22Rv1 (cell line): ENCODE measurements at regions not wholly inside any gene's neighbourhood (a gene's known extent, or its start where the extent isn't known, plus 50 kb on each side); places are given as distances from the start of the nearest gene placed in this dataset.

Experiments used
- ZFX ChIP-seq: fragments of 450-650 bp; IDR thresholded peaks from 2 replicates; pipeline ENCODE4 v1.6.1; 2017; ENCODE audit warnings: antibody characterized with exemption, borderline replicate concordance
- TF ChIP-seq, protein P1 (sequence below): fragments of 450-650 bp; IDR thresholded peaks from 2 replicates; pipeline ENCODE4 v1.5.1; 2017; ENCODE audit warnings: mild to moderate bottlenecking

DNA sequence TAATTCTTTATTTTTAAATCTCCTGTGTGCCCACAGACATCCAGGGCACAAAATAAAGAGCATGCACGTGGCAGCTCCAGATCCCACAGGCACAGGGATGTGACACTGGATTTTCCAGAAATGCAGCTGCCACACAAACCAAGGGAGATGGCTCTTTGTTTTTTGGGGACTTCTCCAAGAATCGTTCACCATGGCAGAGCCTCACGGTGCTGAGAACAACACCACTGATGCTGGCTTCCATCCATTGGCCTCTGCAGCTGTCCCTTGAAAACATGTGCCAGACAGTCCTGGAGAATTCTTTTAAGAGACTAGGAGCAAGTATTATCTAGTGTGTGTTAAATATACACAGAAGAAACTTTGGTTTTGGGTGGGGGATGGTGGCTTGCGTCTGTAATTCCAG lies 73.2 kb upstream of the SLC22A11 start:
- TF ChIP-seq, protein P1, sequence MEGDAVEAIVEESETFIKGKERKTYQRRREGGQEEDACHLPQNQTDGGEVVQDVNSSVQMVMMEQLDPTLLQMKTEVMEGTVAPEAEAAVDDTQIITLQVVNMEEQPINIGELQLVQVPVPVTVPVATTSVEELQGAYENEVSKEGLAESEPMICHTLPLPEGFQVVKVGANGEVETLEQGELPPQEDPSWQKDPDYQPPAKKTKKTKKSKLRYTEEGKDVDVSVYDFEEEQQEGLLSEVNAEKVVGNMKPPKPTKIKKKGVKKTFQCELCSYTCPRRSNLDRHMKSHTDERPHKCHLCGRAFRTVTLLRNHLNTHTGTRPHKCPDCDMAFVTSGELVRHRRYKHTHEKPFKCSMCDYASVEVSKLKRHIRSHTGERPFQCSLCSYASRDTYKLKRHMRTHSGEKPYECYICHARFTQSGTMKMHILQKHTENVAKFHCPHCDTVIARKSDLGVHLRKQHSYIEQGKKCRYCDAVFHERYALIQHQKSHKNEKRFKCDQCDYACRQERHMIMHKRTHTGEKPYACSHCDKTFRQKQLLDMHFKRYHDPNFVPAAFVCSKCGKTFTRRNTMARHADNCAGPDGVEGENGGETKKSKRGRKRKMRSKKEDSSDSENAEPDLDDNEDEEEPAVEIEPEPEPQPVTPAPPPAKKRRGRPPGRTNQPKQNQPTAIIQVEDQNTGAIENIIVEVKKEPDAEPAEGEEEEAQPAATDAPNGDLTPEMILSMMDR: no peak
- TF ChIP-seq ZFX: no peak
